ENCODE measurements at regions not wholly inside any gene's neighbourhood (a gene's known extent, or its start where the extent isn't known, plus 50 kb on each side); places are given as distances from the start of the nearest gene placed in this dataset.
"Not testable (repeated sequence)": the region's sequence is repeated elsewhere in the genome, so short reads cannot be mapped to it uniquely, and the experiment has no call there.

- TF ChIP-seq CTBP2 (IDR thresholded peaks at IDR 0.05; ENCODE audit: borderline replicate concordance, insufficient read depth, insufficient read length, low read length) (no peak), YY1 (IDR thresholded peaks at IDR 0.05; ENCODE audit: low read depth, low read length) (no peak), RXRA (IDR thresholded peaks at IDR 0.05; ENCODE audit: insufficient read depth, low read depth, low read length) (no peak), SP1 (IDR thresholded peaks at IDR 0.05; ENCODE audit: low read depth, low read length) (no peak)
Measured at GRCh38 chr12:74401966-74402365, 135.7 kb upstream of the ATXN7L3B start (continued).

- H3K79me2 ChIP-seq (ENCODE audit: control insufficient read depth in 1 of 2, insufficient read depth in 2 of 2, low read length in 2 of 2); H3K4me1 ChIP-seq (replicated peaks in 1 of 4; ENCODE audit: control insufficient read depth in 3 of 4, insufficient read depth in 4 of 4, low read length in 3 of 4); H2BK5ac ChIP-seq (ENCODE audit: low read depth, low read length); H2AK5ac ChIP-seq (ENCODE audit: low read depth, low read length); H3K4me2 ChIP-seq (ENCODE audit: insufficient read depth in 1 of 2, low read depth in 2 of 2, low read length in 2 of 2); H3K18ac ChIP-seq (ENCODE audit: extremely low read depth, low read length); H3K23ac ChIP-seq (ENCODE audit: insufficient read length); H3K4me3 ChIP-seq (ENCODE audit: extremely low read depth in 1 of 4, insufficient read depth in 2 of 4, low read depth in 3 of 4, low read length in 4 of 4); H2BK120ac ChIP-seq (replicated peaks; ENCODE audit: low read depth, low read length); H3K27ac ChIP-seq (ENCODE audit: low read depth, low read length); H4K5ac ChIP-seq (ENCODE audit: insufficient read length, low read depth, low read length); H3K23me2 ChIP-seq (ENCODE audit: low read depth, low read length); H3K9ac ChIP-seq (replicated peaks in 1 of 4; ENCODE audit: extremely low read depth in 1 of 4, low read depth in 3 of 4, low read length in 3 of 4); H3K4ac ChIP-seq (replicated peaks; ENCODE audit: insufficient read length, low read depth, low read length); FAIRE-seq; H4K20me1 ChIP-seq (replicated peaks in 1 of 2; ENCODE audit: control insufficient read depth in 1 of 2, insufficient read depth in 2 of 2, low read length in 2 of 2); H3K9me3 ChIP-seq (ENCODE audit: insufficient read depth in 2 of 2, low read depth in 1 of 2, low read length in 1 of 2); POLR2A ChIA-PET (ENCODE audit: partially characterized antibody); H3K14ac ChIP-seq (ENCODE audit: insufficient read length); H2BK20ac ChIP-seq (ENCODE audit: low read length); H2BK12ac ChIP-seq (ENCODE audit: low read depth, low read length); H4K91ac ChIP-seq (replicated peaks; ENCODE audit: insufficient read length, low read length); H3K79me1 ChIP-seq (ENCODE audit: low read depth, low read length); DNase-seq (ENCODE audit: low read depth in 1 of 2, low spot score in 2 of 2); H3K56ac ChIP-seq (replicated peaks; ENCODE audit: insufficient read length, low read depth, low read length); H2BK15ac ChIP-seq (ENCODE audit: low read length); H2AFZ ChIP-seq (ENCODE audit: low read length); H4K8ac ChIP-seq (ENCODE audit: extremely low read depth, insufficient read depth, low read length); H3K27me3 ChIP-seq (replicated peaks in 1 of 4; ENCODE audit: control insufficient read depth in 3 of 4, extremely low read depth in 1 of 4, insufficient read depth in 3 of 4, low read length in 3 of 4); H3K36me3 ChIP-seq (ENCODE audit: control insufficient read depth in 2 of 4, insufficient read depth in 4 of 4, low read length in 3 of 4): not testable (repeated sequence)
- 97% methylated on average over 12 of the region's 12 CpGs; no CpG with 5 or more reads in 1 of the 2 experiments for WGBS, 2 experiments (ENCODE audit: extremely low coverage in 1 of 2, insufficient coverage in 1 of 2, insufficient read length in 1 of 2, insufficient replicate concordance in 2 of 2, low coverage in 1 of 2, low lambda C conversion rate in 2 of 2, missing lambda C conversion rate in 1 of 2)
- CTCF ChIA-PET (ENCODE audit: partially characterized antibody): interaction anchor here (1.2 kb wide), 1 partner anchor 12 kb away, joined by 13 read pairs; no protein-coding TSS in a partner anchor
Measured at GRCh38 chr12:74403221-74403470, 134.5 kb upstream of the ATXN7L3B start.

Measured in H1 (cell line).